Liver (tissue), 8 donors: ENCODE measurements at regions not wholly inside any gene's neighbourhood (a gene's known extent, or its start where the extent isn't known, plus 50 kb on each side); places are given as distances from the start of the nearest gene placed in this dataset.

Experiments used
- DNase-seq: peaks from one replicate; pipeline ENCODE4 v3.0.0-alpha.2; 2017; ENCODE audit warnings: low spot score
- H3K27ac ChIP-seq, 2 donors: one replicate each; pipeline ENCODE4 v1.7.0; 2013; ENCODE audit warnings: inconsistent platforms in 2 of 2, low read length in 2 of 2, control low read depth in 1 of 2, low read depth in 1 of 2, mild to moderate bottlenecking in 1 of 2
- H3K27me3 ChIP-seq, 4 donors: one replicate each; pipeline versions ENCODE4 v1.6.1 to v1.7.0; 2013; ENCODE audit warnings: low read length in 3 of 4, inconsistent platforms in 1 of 4, mild to moderate bottlenecking in 1 of 4, moderate library complexity in 1 of 4; ENCODE audit not compliant: control insufficient read depth in 4 of 4, insufficient read depth in 4 of 4
- H3K36me3 ChIP-seq, 4 donors: one replicate each; pipeline versions ENCODE4 v1.6.1 to v1.7.0; 2013; ENCODE audit warnings: low read length in 3 of 4, mild to moderate bottlenecking in 3 of 4, low read depth in 1 of 4, moderate library complexity in 1 of 4; ENCODE audit not compliant: control insufficient read depth in 4 of 4, insufficient read depth in 3 of 4
- H3K4me1 ChIP-seq, 4 donors: one replicate each; pipeline versions ENCODE4 v1.6.1 to v1.7.0; 2013; ENCODE audit warnings: low read length in 3 of 4, mild to moderate bottlenecking in 3 of 4, moderate library complexity in 1 of 4; ENCODE audit not compliant: control insufficient read depth in 4 of 4, insufficient read depth in 4 of 4
- H3K4me3 ChIP-seq, 3 donors: one replicate each; pipeline versions ENCODE4 v1.6.1 to v1.7.0; 2013; ENCODE audit warnings: low read length in 3 of 3, control low read depth in 1 of 3, low read depth in 1 of 3, mild to moderate bottlenecking in 1 of 3
- H3K9ac ChIP-seq, 2 donors: one replicate each; pipeline ENCODE4 v1.7.0; 2013; ENCODE audit warnings: low read length in 2 of 2, mild to moderate bottlenecking in 2 of 2, moderate library complexity in 2 of 2, control low read depth in 1 of 2, low read depth in 1 of 2
- H3K9me3 ChIP-seq, 4 donors: one replicate each; pipeline versions ENCODE4 v1.6.1 to v1.7.0; 2013; ENCODE audit warnings: low read length in 3 of 4; ENCODE audit not compliant: control insufficient read depth in 4 of 4
- ATF3 ChIP-seq: IDR thresholded peaks from 2 replicates; pipeline ENCODE4 v1.6.1; 2016; ENCODE audit warnings: antibody characterized with exemption
- EGR1 ChIP-seq, 2 donors: IDR thresholded peaks; 2 replicates each; pipeline ENCODE4 v1.6.1; 2016 to 2018; ENCODE audit warnings: antibody characterized with exemption in 2 of 2, low read depth in 2 of 2
- FOXA1 ChIP-seq: IDR thresholded peaks from 2 replicates; pipeline ENCODE4 v1.6.1; 2016; ENCODE audit warnings: antibody characterized with exemption
- FOXA2 ChIP-seq: IDR thresholded peaks from 2 replicates; pipeline ENCODE4 v1.6.1; 2016; ENCODE audit warnings: antibody characterized with exemption
- GABPA ChIP-seq, 2 donors: IDR thresholded peaks in 1 of 2; conservative IDR thresholded peaks in 1 of 2; 2 replicates each; pipeline ENCODE4 v1.6.1; 2016; ENCODE audit warnings: antibody characterized with exemption in 2 of 2, mild to moderate bottlenecking in 1 of 2, moderate library complexity in 1 of 2
- HNF4A ChIP-seq, 2 donors: conservative IDR thresholded peaks; 2 replicates each; pipeline ENCODE4 v1.6.1; 2016; ENCODE audit warnings: antibody characterized with exemption in 2 of 2, mild to moderate bottlenecking in 2 of 2
- HNF4G ChIP-seq: IDR thresholded peaks from 2 replicates; pipeline ENCODE4 v1.6.1; 2016; ENCODE audit warnings: antibody characterized with exemption
- JUND ChIP-seq, 2 donors: IDR thresholded peaks; 2 replicates each; pipeline ENCODE4 v1.6.1; 2016; ENCODE audit warnings: antibody characterized with exemption in 2 of 2
- MAX ChIP-seq: IDR thresholded peaks from 2 replicates; pipeline ENCODE4 v1.6.1; 2016; ENCODE audit warnings: antibody characterized with exemption
- NR2F2 ChIP-seq: IDR thresholded peaks from 2 replicates; pipeline ENCODE4 v1.6.1; 2016; ENCODE audit warnings: antibody characterized with exemption
- RAD21 ChIP-seq, 2 donors: IDR thresholded peaks; 2 replicates each; pipeline ENCODE4 v1.6.1; 2016; ENCODE audit warnings: antibody characterized with exemption in 2 of 2, mild to moderate bottlenecking in 2 of 2
- RXRA ChIP-seq, 2 donors: IDR thresholded peaks; 2 replicates each; pipeline ENCODE4 v1.6.1; 2017 to 2018; ENCODE audit warnings: antibody characterized with exemption in 2 of 2, mild to moderate bottlenecking in 1 of 2
- SP1 ChIP-seq: IDR thresholded peaks from 2 replicates; pipeline ENCODE4 v1.6.1; 2018; ENCODE audit warnings: antibody characterized with exemption, mild to moderate bottlenecking
- TAF1 ChIP-seq: conservative IDR thresholded peaks from 2 replicates; pipeline ENCODE4 v1.6.1; 2016; ENCODE audit warnings: antibody characterized with exemption, mild to moderate bottlenecking
- YY1 ChIP-seq: IDR thresholded peaks from 2 replicates; pipeline ENCODE4 v1.6.1; 2016; ENCODE audit warnings: antibody characterized with exemption, mild to moderate bottlenecking
- WGBS: extraction: QIAGEN DNeasy Blood & Tissue Kit; methylation state at CpG from one replicate; pipeline ENCODE4 v1.1.7; 2013; 5-methylcytosine and 5-hydroxymethylcytosine counted together
- TF ChIP-seq, protein P1 (sequence below): fragments of 150-350 bp; IDR thresholded peaks from 2 replicates; pipeline ENCODE4 v1.5.1; 2017; ENCODE audit warnings: improper control_type of control experiment, low read depth, low read length; ENCODE audit not compliant: missing input control
- donor health status: healthy.
- donor health status: healthy.
- donor health status: healthy.
- donor health status: healthy.
- donor health status: healthy.

DNA sequence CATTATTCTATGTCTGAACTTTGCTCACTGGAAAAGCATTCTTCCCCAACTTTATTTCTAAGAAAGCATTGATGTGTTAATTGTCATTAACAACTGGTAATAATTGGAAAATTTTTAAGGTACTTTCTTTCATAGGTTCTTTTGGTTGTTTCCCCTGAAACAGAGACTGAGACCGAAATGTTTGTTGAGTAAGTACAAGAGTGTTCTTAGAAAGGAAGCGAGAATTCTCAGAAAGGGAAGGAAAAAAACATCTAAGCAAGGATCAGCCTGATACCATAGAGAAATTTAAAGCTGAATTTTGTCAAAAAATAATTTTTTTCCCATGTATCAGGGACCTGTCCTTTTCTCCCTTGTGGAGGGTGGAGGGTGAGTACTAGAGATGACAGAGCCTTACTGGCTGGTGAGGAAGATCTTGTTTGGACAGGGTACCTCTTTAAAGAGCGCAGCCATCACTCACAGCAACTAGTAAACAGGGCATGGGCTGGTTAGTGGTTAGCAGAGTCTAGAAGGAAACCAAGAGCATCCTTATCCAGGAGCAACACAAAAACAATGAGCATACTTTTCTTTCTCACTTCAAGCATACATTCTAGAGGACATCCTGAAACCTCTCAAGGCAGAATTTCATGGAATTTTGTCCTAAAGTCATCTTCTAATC lies 898.5 kb downstream of the DNAH5 start:
- no peak overlapping the region for H3K9ac ChIP-seq
- H3K36me3 ChIP-seq: no peaks in the 10 kb centered on the region
- no peak for TF ChIP-seq HNF4G
- no peak for TF ChIP-seq MAX
- no peak for TF ChIP-seq FOXA1
- TF ChIP-seq, protein P1, sequence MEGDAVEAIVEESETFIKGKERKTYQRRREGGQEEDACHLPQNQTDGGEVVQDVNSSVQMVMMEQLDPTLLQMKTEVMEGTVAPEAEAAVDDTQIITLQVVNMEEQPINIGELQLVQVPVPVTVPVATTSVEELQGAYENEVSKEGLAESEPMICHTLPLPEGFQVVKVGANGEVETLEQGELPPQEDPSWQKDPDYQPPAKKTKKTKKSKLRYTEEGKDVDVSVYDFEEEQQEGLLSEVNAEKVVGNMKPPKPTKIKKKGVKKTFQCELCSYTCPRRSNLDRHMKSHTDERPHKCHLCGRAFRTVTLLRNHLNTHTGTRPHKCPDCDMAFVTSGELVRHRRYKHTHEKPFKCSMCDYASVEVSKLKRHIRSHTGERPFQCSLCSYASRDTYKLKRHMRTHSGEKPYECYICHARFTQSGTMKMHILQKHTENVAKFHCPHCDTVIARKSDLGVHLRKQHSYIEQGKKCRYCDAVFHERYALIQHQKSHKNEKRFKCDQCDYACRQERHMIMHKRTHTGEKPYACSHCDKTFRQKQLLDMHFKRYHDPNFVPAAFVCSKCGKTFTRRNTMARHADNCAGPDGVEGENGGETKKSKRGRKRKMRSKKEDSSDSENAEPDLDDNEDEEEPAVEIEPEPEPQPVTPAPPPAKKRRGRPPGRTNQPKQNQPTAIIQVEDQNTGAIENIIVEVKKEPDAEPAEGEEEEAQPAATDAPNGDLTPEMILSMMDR: no peak
- no peak for TF ChIP-seq YY1
- no peak for TF ChIP-seq TAF1
- TF ChIP-seq GABPA (IDR thresholded peaks at IDR 0.05 in 1 of 2, conservative IDR thresholded peaks at IDR 0.05 in 1 of 2): no peak
- TF ChIP-seq HNF4A (conservative IDR thresholded peaks at IDR 0.05): no peak
- no peak for TF ChIP-seq NR2F2
- no peak for TF ChIP-seq JUND (IDR thresholded peaks at IDR 0.05)
- DNase-seq: no peak
- no peaks in the 10 kb centered on the region for H3K9me3 ChIP-seq
- no peaks in the 10 kb centered on the region for H3K27me3 ChIP-seq
- WGBS: 53% methylated on average over 3 of the region's 3 CpGs
- no peak overlapping the region for H3K27ac ChIP-seq
- H3K4me3 ChIP-seq: no peak overlapping the region
- no peaks in the 10 kb centered on the region for H3K4me1 ChIP-seq

- H3K9ac ChIP-seq: no peak overlapping the region
- 62% methylated on average over 2 of the region's 2 CpGs for WGBS
- H3K9me3 ChIP-seq: no peaks in the 10 kb centered on the region
- no peak for DNase-seq
- TF ChIP-seq FOXA1 (no peak), TAF1 (no peak), YY1 (no peak), FOXA2 (no peak), ATF3 (no peak), HNF4A (conservative IDR thresholded peaks at IDR 0.05) (no peak), RXRA (IDR thresholded peaks at IDR 0.05) (no peak), RAD21 (IDR thresholded peaks at IDR 0.05) (no peak), SP1 (no peak), EGR1 (IDR thresholded peaks at IDR 0.05; ENCODE audit: low read depth in 2 of 2) (no peak), MAX (no peak)
- TF ChIP-seq, protein P1: no peak
- no peak overlapping the region for H3K4me3 ChIP-seq
- H3K27ac ChIP-seq: no peak overlapping the region
- H3K4me1 ChIP-seq: no peaks in the 10 kb centered on the region
- no peaks in the 10 kb centered on the region for H3K27me3 ChIP-seq
- no peaks in the 10 kb centered on the region for H3K36me3 ChIP-seq
These were observed 910.4 kb downstream of the DNAH5 start for GRCh38 chr5:13034061-13034460.
